ENCODE measurements at regions not wholly inside any gene's neighbourhood (a gene's known extent, or its start where the extent isn't known, plus 50 kb on each side); places are given as distances from the start of the nearest gene placed in this dataset.

GRCh38 chr3:150306083-150306482, 102.0 kb upstream of the TSC22D2 start:
- no peak for TF ChIP-seq CTCF (IDR thresholded peaks at IDR 0.05; ENCODE audit: control insufficient read depth, extremely low read depth, insufficient read depth)
- no peak overlapping the region for H3K4me3 ChIP-seq (ENCODE audit: low read depth, low read length)
- no peak for DNase-seq (ENCODE audit: low read depth)

- peak; percentile 36; the same call in 1 of the 2 replicates for TF ChIP-seq CTCF (IDR thresholded peaks at IDR 0.05; ENCODE audit: control insufficient read depth, extremely low read depth, insufficient read depth)
- no peak overlapping the region for H3K4me3 ChIP-seq (ENCODE audit: low read depth, low read length)
- DNase-seq (ENCODE audit: low read depth), result no peak
Measured at GRCh38 chr3:150303768-150304167, 104.3 kb upstream of the TSC22D2 start.

GRCh38 chr3:150302246-150302645, 105.9 kb upstream of the TSC22D2 start:
- no peak for TF ChIP-seq CTCF (IDR thresholded peaks at IDR 0.05; ENCODE audit: control insufficient read depth, extremely low read depth, insufficient read depth)
- no peak for DNase-seq (ENCODE audit: low read depth)
- H3K4me3 ChIP-seq (ENCODE audit: low read depth, low read length), result no peak overlapping the region

- no peak overlapping the region for H3K4me3 ChIP-seq (ENCODE audit: low read depth, low read length)
- no peak for DNase-seq (ENCODE audit: low read depth)
Measured at GRCh38 chr3:150300852-150301517, 107.1 kb upstream of the TSC22D2 start.

GRCh38 chr3:150300388-150300787, 107.7 kb upstream of the TSC22D2 start:
- no peak for TF ChIP-seq CTCF (IDR thresholded peaks at IDR 0.05; ENCODE audit: control insufficient read depth, extremely low read depth, insufficient read depth)
- DNase-seq (ENCODE audit: low read depth), result no peak

More at GRCh38 chr3:150300852-150301517, 107.1 kb upstream of the TSC22D2 start:
- no peak for TF ChIP-seq CTCF (IDR thresholded peaks at IDR 0.05; ENCODE audit: control insufficient read depth, extremely low read depth, insufficient read depth)

GRCh38 chr3:150299201-150299600, 108.9 kb upstream of the TSC22D2 start:
- H3K4me3 ChIP-seq (ENCODE audit: low read depth, low read length), result no peak overlapping the region
- no peak for DNase-seq (ENCODE audit: low read depth)
- TF ChIP-seq CTCF (IDR thresholded peaks at IDR 0.05; ENCODE audit: control insufficient read depth, extremely low read depth, insufficient read depth), result no peak

More at GRCh38 chr3:150300388-150300787, 107.7 kb upstream of the TSC22D2 start:
- H3K4me3 ChIP-seq (ENCODE audit: low read depth, low read length), result no peak overlapping the region

GRCh38 chr3:150296966-150297365, 111.1 kb upstream of the TSC22D2 start:
- no peak for DNase-seq (ENCODE audit: low read depth)
- H3K4me3 ChIP-seq (ENCODE audit: low read depth, low read length), result no peak overlapping the region

More at GRCh38 chr3:150296966-150297365, 111.1 kb upstream of the TSC22D2 start:
- TF ChIP-seq CTCF (IDR thresholded peaks at IDR 0.05; ENCODE audit: control insufficient read depth, extremely low read depth, insufficient read depth), result no peak

Measured in LNCaP clone FGC (cell line).